Mucosa of descending colon (tissue), 3 donors: ENCODE measurements at regions not wholly inside any gene's neighbourhood (a gene's known extent, or its start where the extent isn't known, plus 50 kb on each side); places are given as distances from the start of the nearest gene placed in this dataset.

ENCODE experiments used
- ATAC-seq: fragments of 200-7000 bp; cut with Tn5 transposase; one replicate; pipeline ENCODE4 v1.9.1; 2020; ENCODE audit warnings: mild to moderate bottlenecking, moderate library complexity
- DNase-seq, 3 donors: peaks; one replicate each; pipeline ENCODE4 v3.0.0-alpha.2; 2020
- H3K36me3 ChIP-seq: fragments of 200-600 bp; one replicate; pipeline ENCODE4 v1.8.0; 2021; ENCODE audit warnings: low read depth, mild to moderate bottlenecking
- H3K4me1 ChIP-seq: fragments of 200-600 bp; one replicate; pipeline ENCODE4 v1.8.0; 2021; ENCODE audit warnings: low read depth, mild to moderate bottlenecking
- H3K4me3 ChIP-seq: fragments of 200-600 bp; one replicate; pipeline ENCODE4 v1.8.0; 2021; ENCODE audit warnings: mild to moderate bottlenecking
- H3K9me3 ChIP-seq: fragments of 200-600 bp; one replicate; pipeline ENCODE4 v1.8.0; 2021; ENCODE audit warnings: mild to moderate bottlenecking
- CTCF ChIP-seq: fragments of 200-600 bp; IDR thresholded peaks from one replicate; pipeline ENCODE4 v1.8.0; 2022; ENCODE audit warnings: antibody characterized with exemption, mild to moderate bottlenecking
- intact Hi-C, 2 donors: fragments of 100-400 bp; cut with DNase I in 1 of 2; cut with micrococcal nuclease in 1 of 2; formaldehyde crosslinking; loops; one replicate each; pipeline versions ENCODE4 v1.11.0 to v1.11.1; 2022; cut with DNase I, micrococcal nuclease
- donor health status: DM: no; HTN: no; CAD: no; lungs with moderate emphysema.
- donor health status: DM: no; HTN: no; CAD: no.
- donor health status: DM: no; HTN: yes; CAD: no.

GRCh38 chr1:195071461-195071860 lies 1536.8 kb downstream of the KCNT2 start:
- no peak for DNase-seq
- Histone ChIP-seq H3K9me3 (no peaks in the 10 kb centered on the region), H3K4me3 (no peak overlapping the region), H3K36me3 (no peaks in the 10 kb centered on the region), H3K4me1 (no peaks in the 10 kb centered on the region)
- TF ChIP-seq CTCF = no peak
- intact Hi-C loops = no loop called here
- no peak for ATAC-seq

DNA sequence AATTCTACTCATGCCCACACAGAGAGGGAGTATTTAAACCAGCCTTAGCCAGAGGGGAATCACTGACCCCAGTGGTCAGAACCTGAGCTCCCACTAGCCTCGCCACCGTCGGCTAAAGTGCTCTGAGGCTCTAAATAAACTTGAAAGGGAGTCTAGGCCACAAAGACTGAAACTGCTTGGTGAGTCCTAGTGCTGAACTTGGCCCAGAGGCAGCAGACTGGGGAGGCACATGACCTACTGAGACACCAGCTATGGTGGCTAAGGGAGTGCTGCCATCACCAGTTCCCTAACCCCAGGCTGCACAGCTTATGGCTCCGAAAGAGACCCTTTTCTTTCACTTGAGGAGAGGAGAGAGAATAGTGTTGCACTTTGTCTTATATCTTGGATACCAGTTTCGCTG lies 1542.8 kb downstream of the KCNT2 start:
- ATAC-seq = no peak
- DNase-seq = no peak
- intact Hi-C loops = no loop called here
- H3K9me3 ChIP-seq = no peaks in the 10 kb centered on the region
- H3K36me3 ChIP-seq = no peaks in the 10 kb centered on the region
- no peak for TF ChIP-seq CTCF
- no peak overlapping the region for H3K4me3 ChIP-seq
- H3K4me1 ChIP-seq = no peaks in the 10 kb centered on the region

DNA sequence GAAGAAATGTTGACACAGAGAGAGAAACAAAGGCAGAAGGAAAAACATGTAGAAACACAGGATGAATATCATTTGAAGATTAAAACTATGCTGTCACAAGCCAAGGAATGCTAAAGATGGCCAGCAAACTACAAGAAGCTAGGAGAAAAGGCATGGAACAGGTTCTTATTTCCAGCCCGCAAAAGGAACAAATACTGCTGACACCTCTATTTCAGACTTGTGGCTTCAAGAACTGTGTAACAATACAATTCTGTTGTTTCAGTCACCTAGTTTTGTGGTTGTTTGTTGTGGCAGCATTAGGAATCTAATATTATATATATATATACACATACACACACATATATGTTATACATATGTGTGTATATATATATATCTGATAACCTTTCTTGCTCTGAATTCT lies 1543.9 kb downstream of the KCNT2 start:
- no peak overlapping the region for H3K4me3 ChIP-seq
- H3K36me3 ChIP-seq = no peaks in the 10 kb centered on the region
- DNase-seq (no peak), ATAC-seq (no peak)
- H3K9me3 ChIP-seq = no peaks in the 10 kb centered on the region
- no peak for TF ChIP-seq CTCF
- no peaks in the 10 kb centered on the region for H3K4me1 ChIP-seq
- intact Hi-C loops = no loop called here

DNA sequence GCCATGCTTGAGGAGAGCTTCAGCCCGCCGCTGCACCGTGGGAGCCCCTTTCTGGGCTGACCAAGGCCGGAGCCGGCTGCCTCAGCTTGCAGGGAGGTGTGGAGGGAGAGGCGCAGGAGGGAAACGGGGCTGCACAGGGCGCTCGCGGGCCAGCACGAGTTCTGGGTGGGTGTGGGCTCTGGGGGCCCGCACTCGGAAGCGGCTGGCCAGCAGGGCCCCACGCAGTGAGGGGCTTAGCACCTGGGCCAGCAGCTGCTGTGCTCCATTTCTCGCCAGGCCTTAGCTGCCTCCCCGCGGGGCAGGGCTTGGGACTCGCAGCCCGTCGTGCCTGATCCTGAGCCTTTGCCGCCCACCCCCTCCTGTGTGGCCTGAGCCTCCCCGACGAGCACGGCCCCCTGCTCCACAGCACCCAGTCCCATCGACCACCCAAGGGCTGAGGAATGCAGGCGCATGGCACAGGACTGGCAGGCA lies 1554.0 kb downstream of the KCNT2 start:
- intact Hi-C loops = no loop called here
- Histone ChIP-seq H3K4me3 (no peak overlapping the region), H3K9me3 (no peaks in the 10 kb centered on the region), H3K36me3 (no peaks in the 10 kb centered on the region), H3K4me1 (no peaks in the 10 kb centered on the region)
- DNase-seq = no peak
- no peak for ATAC-seq
- no peak for TF ChIP-seq CTCF

- ATAC-seq (no peak), DNase-seq (no peak)
- H3K36me3 ChIP-seq = no peaks in the 10 kb centered on the region
- no peak overlapping the region for H3K4me3 ChIP-seq
- no peak for TF ChIP-seq CTCF
- intact Hi-C loops = no loop called here
- H3K9me3 ChIP-seq = no peaks in the 10 kb centered on the region
- no peaks in the 10 kb centered on the region for H3K4me1 ChIP-seq
Measured at GRCh38 chr1:195053478-195053877, 1554.8 kb downstream of the KCNT2 start.

- H3K4me1 ChIP-seq = no peaks in the 10 kb centered on the region
- TF ChIP-seq CTCF = no peak
- no peaks in the 10 kb centered on the region for H3K9me3 ChIP-seq
- intact Hi-C loops = no loop called here
- ATAC-seq (no peak), DNase-seq (no peak)
- no peak overlapping the region for H3K4me3 ChIP-seq
- no peaks in the 10 kb centered on the region for H3K36me3 ChIP-seq
Measured at GRCh38 chr1:195047772-195048171, 1560.5 kb downstream of the KCNT2 start.
